Upper lobe of right lung (tissue), 1 donor: ENCODE measurements at regions not wholly inside any gene's neighbourhood (a gene's known extent, or its start where the extent isn't known, plus 50 kb on each side); places are given as distances from the start of the nearest gene placed in this dataset.

Source experiments
- ATAC-seq: fragments of 200-7000 bp; cut with Tn5 transposase; one replicate; pipeline ENCODE4 v1.9.1; 2020; ENCODE audit warnings: mild to moderate bottlenecking, moderate library complexity
- DNase-seq: peaks from one replicate; pipeline ENCODE4 v3.0.0-alpha.2; 2020
- H3K27ac ChIP-seq: fragments of 200-600 bp; one replicate; pipeline ENCODE4 v1.8.0; 2022
- H3K27me3 ChIP-seq: fragments of 200-600 bp; one replicate; pipeline ENCODE4 v1.8.0; 2022; ENCODE audit warnings: mild to moderate bottlenecking
- H3K36me3 ChIP-seq: fragments of 200-600 bp; one replicate; pipeline ENCODE4 v1.8.0; 2022
- H3K4me1 ChIP-seq: fragments of 200-600 bp; one replicate; pipeline ENCODE4 v1.8.0; 2022
- H3K4me3 ChIP-seq: fragments of 200-600 bp; one replicate; pipeline ENCODE4 v1.8.0; 2022; ENCODE audit warnings: mild to moderate bottlenecking
- H3K9me3 ChIP-seq: fragments of 200-600 bp; one replicate; pipeline ENCODE4 v1.8.0; 2022
- CTCF ChIP-seq: fragments of 200-600 bp; IDR thresholded peaks from one replicate; pipeline ENCODE4 v1.8.0; 2022; ENCODE audit warnings: antibody characterized with exemption
- intact Hi-C: fragments of 100-400 bp; cut with DNase I; formaldehyde crosslinking; loops from one replicate; pipeline ENCODE4 v1.11.0; 2022
- donor health status: DM: no; HTN: yes; CAD: no; lungs with severe emphysema.

GRCh38 chr2:194926873-194927272, 730.2 kb upstream of the SLC39A10 start:
- Histone ChIP-seq H3K4me1 (no peaks in the 10 kb centered on the region), H3K36me3 (no peaks in the 10 kb centered on the region), H3K27ac (no peak overlapping the region), H3K27me3 (no peaks in the 10 kb centered on the region), H3K9me3 (no peaks in the 10 kb centered on the region), H3K4me3 (no peak overlapping the region)
- DNase-seq (no peak), ATAC-seq (no peak)
- TF ChIP-seq CTCF: no peak
- intact Hi-C loops: no loop called here

- Histone ChIP-seq H3K9me3 (no peaks in the 10 kb centered on the region), H3K4me3 (no peak overlapping the region), H3K4me1 (no peaks in the 10 kb centered on the region), H3K27me3 (no peaks in the 10 kb centered on the region), H3K27ac (no peak overlapping the region), H3K36me3 (no peaks in the 10 kb centered on the region)
- no peak for ATAC-seq
- no peak for DNase-seq
- intact Hi-C loops: no loop called here
- no peak for TF ChIP-seq CTCF
Observed at GRCh38 chr2:194925742-194926141, 731.3 kb upstream of the SLC39A10 start.

- no peak overlapping the region for H3K4me3 ChIP-seq
- ATAC-seq: no peak
- no peaks in the 10 kb centered on the region for H3K27me3 ChIP-seq
- no peak for DNase-seq
- TF ChIP-seq CTCF: no peak
- no peaks in the 10 kb centered on the region for H3K9me3 ChIP-seq
- H3K27ac ChIP-seq: no peak overlapping the region
- intact Hi-C loops: no loop called here
- no peaks in the 10 kb centered on the region for H3K36me3 ChIP-seq
- no peaks in the 10 kb centered on the region for H3K4me1 ChIP-seq
Observed at GRCh38 chr2:194917519-194917918, 739.5 kb upstream of the SLC39A10 start.

- DNase-seq (no peak), ATAC-seq (no peak)
- no peak overlapping the region for H3K27ac ChIP-seq
- intact Hi-C loops: no loop called here
- no peaks in the 10 kb centered on the region for H3K36me3 ChIP-seq
- no peak for TF ChIP-seq CTCF
- H3K9me3 ChIP-seq: no peaks in the 10 kb centered on the region
- H3K4me1 ChIP-seq: no peaks in the 10 kb centered on the region
- H3K27me3 ChIP-seq: no peaks in the 10 kb centered on the region
- H3K4me3 ChIP-seq: no peak overlapping the region
Observed at GRCh38 chr2:194915485-194915884, 741.5 kb upstream of the SLC39A10 start.

- no peak overlapping the region for H3K4me3 ChIP-seq
- no peak overlapping the region for H3K27ac ChIP-seq
- DNase-seq (no peak), ATAC-seq (no peak)
- H3K36me3 ChIP-seq: no peaks in the 10 kb centered on the region
- no peaks in the 10 kb centered on the region for H3K9me3 ChIP-seq
- intact Hi-C loops: no loop called here
- H3K4me1 ChIP-seq: no peaks in the 10 kb centered on the region
- TF ChIP-seq CTCF: no peak
- no peaks in the 10 kb centered on the region for H3K27me3 ChIP-seq
Observed at GRCh38 chr2:194907569-194907968, 749.5 kb upstream of the SLC39A10 start.

GRCh38 chr2:194896871-194897270, 760.2 kb upstream of the SLC39A10 start:
- Histone ChIP-seq H3K4me1 (no peaks in the 10 kb centered on the region), H3K27ac (no peak overlapping the region), H3K4me3 (no peak overlapping the region), H3K27me3 (no peaks in the 10 kb centered on the region), H3K36me3 (no peaks in the 10 kb centered on the region), H3K9me3 (no peaks in the 10 kb centered on the region)
- no peak for DNase-seq
- intact Hi-C loops: no loop called here
- ATAC-seq: no peak
- TF ChIP-seq CTCF: no peak
